AG04450 (cell line): ENCODE measurements at regions not wholly inside any gene's neighbourhood (a gene's known extent, or its start where the extent isn't known, plus 50 kb on each side); places are given as distances from the start of the nearest gene placed in this dataset.
"Not testable (repeated sequence)": the region's sequence is repeated elsewhere in the genome, so short reads cannot be mapped to it uniquely, and the experiment has no call there.

Experiments
- CTCF ChIA-PET: fragments of 300-600, 350-600 bp; formaldehyde crosslinking; extraction: SDS; loops from one replicate; lab custom pipeline; 2022; ENCODE audit warnings: antibody characterized with exemption, inconsistent platforms; lab: Charles Lee
- POLR2A ChIA-PET: fragments of 350-600 bp; formaldehyde crosslinking; extraction: SDS; loops from one replicate; lab custom pipeline; 2021; ENCODE audit warnings: antibody characterized with exemption, inconsistent platforms; lab: Yijun Ruan, JAX
- DNase-seq: peaks from one replicate; pipeline ENCODE4 v3.0.0-alpha.2; 2011; ENCODE audit warnings: low read depth, low spot score
- H3K27ac ChIP-seq: one replicate; pipeline ENCODE4 v1.5.1; 2012; ENCODE audit warnings: low read depth, low read length, control low read depth
- H3K27me3 ChIP-seq: one replicate; pipeline ENCODE4 v1.6.0; 2012; ENCODE audit warnings: low read length; ENCODE audit not compliant: control insufficient read depth, insufficient read depth
- H3K4me3 ChIP-seq: 2 replicates; pipeline ENCODE4 v1.5.1; 2011; ENCODE audit warnings: mild to moderate bottlenecking, low read depth, low read length, control low read depth
- H3K9me3 ChIP-seq: 2 replicates; pipeline ENCODE4 v1.5.1; 2012; ENCODE audit warnings: low read length; ENCODE audit not compliant: control insufficient read depth, insufficient read depth
- CTCF ChIP-seq: IDR thresholded peaks from 2 replicates; pipeline ENCODE4 v1.5.1; 2011; ENCODE audit warnings: low read depth, low read length, control low read depth, inconsistent platforms

DNA sequence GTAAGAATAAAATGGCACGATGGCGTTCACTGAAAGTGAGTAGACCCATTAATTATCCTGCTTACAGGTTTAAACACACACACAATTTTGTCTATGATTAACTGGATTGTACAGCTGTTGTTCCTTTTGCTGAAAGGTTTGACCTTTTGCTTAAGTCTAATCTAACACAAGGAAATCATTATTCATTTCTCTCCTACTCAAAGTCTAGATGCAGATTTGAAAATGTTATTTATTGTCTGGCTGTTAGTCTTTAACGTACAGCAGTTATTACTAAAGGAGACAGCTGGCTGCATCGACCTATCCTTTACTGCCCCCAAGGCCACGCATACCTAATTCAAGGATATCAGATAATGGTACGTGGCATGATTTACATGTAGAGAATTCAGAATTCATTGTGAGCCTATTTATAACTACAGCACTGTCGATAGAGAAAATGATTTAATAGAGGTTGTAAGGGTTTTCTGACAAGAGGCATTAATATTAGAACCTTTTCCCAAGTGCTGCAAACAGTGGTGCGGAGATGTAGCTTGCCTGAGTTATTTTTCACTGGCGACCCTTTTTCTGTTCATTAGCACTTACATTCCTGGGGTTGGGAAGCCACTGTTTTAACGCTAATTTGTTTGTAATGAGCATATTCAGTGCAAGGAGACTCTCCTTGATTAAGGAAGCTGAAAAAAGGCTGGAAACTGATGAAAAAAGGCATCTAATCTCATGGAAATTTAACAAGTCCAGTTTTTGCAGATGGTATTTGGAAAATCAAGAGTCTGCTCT, 368.4 kb upstream of the GRAMD2B start:
- no peak for DNase-seq
- Histone ChIP-seq H3K4me3 (no peak overlapping the region), H3K27me3 (no peaks in the 10 kb centered on the region), H3K27ac (no peak overlapping the region), H3K9me3 (peaks cover 2% of the 10 kb centered on the region; the same call in 1 of the 2 replicates)
- no peak for TF ChIP-seq CTCF
- CTCF ChIA-PET: no interaction called here
- POLR2A ChIA-PET: no interaction called here

DNA sequence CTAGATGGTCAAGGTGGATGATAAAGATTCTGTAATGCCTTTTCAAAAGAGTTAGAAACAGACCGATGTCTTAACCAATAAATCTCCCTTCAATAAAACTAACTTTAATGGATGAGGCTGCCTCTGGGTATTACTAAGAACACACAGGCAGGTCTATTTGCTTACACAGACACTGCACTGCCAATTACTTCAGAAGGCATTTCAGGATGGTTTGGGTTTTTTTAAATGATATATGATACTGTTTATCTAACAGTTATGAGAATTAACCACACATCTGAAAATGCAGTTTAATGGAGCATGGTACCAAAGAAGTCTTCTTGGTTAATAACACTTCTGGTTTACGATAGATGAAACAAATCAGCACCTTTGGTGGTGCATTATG, 367.9 kb upstream of the GRAMD2B start:
- ChIA-PET CTCF (no interaction called here), POLR2A (no interaction called here)
- Histone ChIP-seq H3K27ac (no peak overlapping the region), H3K4me3 (no peak overlapping the region), H3K9me3 (peaks cover 2% of the 10 kb centered on the region; the same call in 1 of the 2 replicates), H3K27me3 (no peaks in the 10 kb centered on the region)
- TF ChIP-seq CTCF: no peak
- DNase-seq: no peak

GRCh38 chr5:126056352-126056751, 366.9 kb upstream of the GRAMD2B start:
- Histone ChIP-seq H3K4me3 (no peak overlapping the region), H3K27me3 (no peaks in the 10 kb centered on the region), H3K27ac (no peak overlapping the region), H3K9me3 (peaks cover 2% of the 10 kb centered on the region; the same call in 1 of the 2 replicates)
- ChIA-PET POLR2A (no interaction called here), CTCF (no interaction called here)
- no peak for DNase-seq
- no peak for TF ChIP-seq CTCF

- H3K27ac ChIP-seq: no peak overlapping the region
- TF ChIP-seq CTCF: no peak
- no peaks in the 10 kb centered on the region for H3K27me3 ChIP-seq
- DNase-seq: no peak
- POLR2A ChIA-PET: no interaction called here
- H3K9me3 ChIP-seq: peaks cover 2% of the 10 kb centered on the region; the same call in 1 of the 2 replicates
- H3K4me3 ChIP-seq: no peak overlapping the region
- CTCF ChIA-PET: no interaction called here
Observed at GRCh38 chr5:126056851-126057622, 366.2 kb upstream of the GRAMD2B start.

GRCh38 chr5:126058392-126058791, 364.8 kb upstream of the GRAMD2B start:
- CTCF ChIA-PET: interaction anchor here (0.7 kb wide), 1 partner anchor 391 kb away, joined by 3 read pairs; no protein-coding TSS in a partner anchor
- H3K4me3 ChIP-seq, H3K9me3 ChIP-seq, H3K27me3 ChIP-seq, H3K27ac ChIP-seq, DNase-seq, POLR2A ChIA-PET: not testable (repeated sequence)
